NT2/D1 (cell line): ENCODE measurements at regions not wholly inside any gene's neighbourhood (a gene's known extent, or its start where the extent isn't known, plus 50 kb on each side); places are given as distances from the start of the nearest gene placed in this dataset.

Experiments used
- SUZ12 ChIP-seq: IDR thresholded peaks from 2 replicates; pipeline ENCODE4 v1.6.1; 2011; ENCODE audit not compliant: insufficient read length, insufficient read depth; ENCODE audit errors: extremely low read depth
- YY1 ChIP-seq: IDR thresholded peaks from 2 replicates; pipeline ENCODE4 v1.6.1; 2011; ENCODE audit not compliant: insufficient read length, insufficient read depth
- ZNF274 ChIP-seq: IDR thresholded peaks from 2 replicates; pipeline ENCODE4 v1.6.1; 2011; ENCODE audit warnings: mild to moderate bottlenecking, low read depth, low read length

DNA sequence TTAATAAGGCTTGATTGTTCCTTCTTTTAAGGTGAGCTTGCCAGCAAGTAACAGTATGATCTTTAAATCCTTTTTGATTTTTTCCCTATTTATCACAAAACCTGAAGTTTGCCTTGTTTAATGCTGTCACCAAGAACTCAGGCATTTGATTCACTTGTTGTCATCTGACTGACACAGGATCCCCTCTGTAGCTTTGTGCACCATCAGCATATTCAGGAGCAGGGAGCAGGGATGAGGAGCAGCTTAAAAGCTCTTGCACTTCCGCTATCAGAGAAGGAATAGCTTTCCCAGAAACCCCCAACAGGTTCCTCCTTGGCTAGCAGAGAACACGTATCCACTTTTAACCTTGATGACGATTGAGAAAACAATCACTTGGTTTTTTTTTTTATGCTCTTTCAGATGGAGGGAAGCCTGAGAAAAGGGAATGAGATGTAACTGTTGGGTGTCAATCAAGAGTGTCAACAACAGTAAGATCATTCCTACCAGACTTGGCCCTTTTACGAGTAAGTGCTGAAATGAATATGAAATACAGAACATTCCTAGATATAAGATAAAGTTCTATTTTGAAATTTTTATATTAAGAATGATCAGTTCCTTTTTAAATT lies 433.1 kb upstream of the CDH18 start:
- TF ChIP-seq YY1 (no peak), ZNF274 (no peak), SUZ12 (no peak)
